Hepatocyte (in vitro differentiated cells): ENCODE measurements at regions not wholly inside any gene's neighbourhood (a gene's known extent, or its start where the extent isn't known, plus 50 kb on each side); places are given as distances from the start of the nearest gene placed in this dataset.

Experiments used
- EZH2phosphoT487 ChIP-seq: fragments of 200-600 bp; sonication (generic); IDR thresholded peaks from one replicate; pipeline ENCODE4 v1.6.1; 2018; ENCODE audit warnings: antibody characterized with exemption, mild to moderate bottlenecking, low read depth, moderate library complexity; ENCODE audit not compliant: unreplicated experiment, severe bottlenecking
- TF ChIP-seq, protein P1 (sequence below): fragments of 200-600 bp; sonication (generic); IDR thresholded peaks from 2 replicates; pipeline ENCODE4 v1.5.1; 2016; ENCODE audit warnings: antibody characterized with exemption, mild to moderate bottlenecking; ENCODE audit not compliant: poor library complexity

- TF ChIP-seq, protein P1, sequence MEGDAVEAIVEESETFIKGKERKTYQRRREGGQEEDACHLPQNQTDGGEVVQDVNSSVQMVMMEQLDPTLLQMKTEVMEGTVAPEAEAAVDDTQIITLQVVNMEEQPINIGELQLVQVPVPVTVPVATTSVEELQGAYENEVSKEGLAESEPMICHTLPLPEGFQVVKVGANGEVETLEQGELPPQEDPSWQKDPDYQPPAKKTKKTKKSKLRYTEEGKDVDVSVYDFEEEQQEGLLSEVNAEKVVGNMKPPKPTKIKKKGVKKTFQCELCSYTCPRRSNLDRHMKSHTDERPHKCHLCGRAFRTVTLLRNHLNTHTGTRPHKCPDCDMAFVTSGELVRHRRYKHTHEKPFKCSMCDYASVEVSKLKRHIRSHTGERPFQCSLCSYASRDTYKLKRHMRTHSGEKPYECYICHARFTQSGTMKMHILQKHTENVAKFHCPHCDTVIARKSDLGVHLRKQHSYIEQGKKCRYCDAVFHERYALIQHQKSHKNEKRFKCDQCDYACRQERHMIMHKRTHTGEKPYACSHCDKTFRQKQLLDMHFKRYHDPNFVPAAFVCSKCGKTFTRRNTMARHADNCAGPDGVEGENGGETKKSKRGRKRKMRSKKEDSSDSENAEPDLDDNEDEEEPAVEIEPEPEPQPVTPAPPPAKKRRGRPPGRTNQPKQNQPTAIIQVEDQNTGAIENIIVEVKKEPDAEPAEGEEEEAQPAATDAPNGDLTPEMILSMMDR: no peak
- no peak for TF ChIP-seq EZH2phosphoT487
Observed at GRCh38 chr16:5572056-5572455, 474.5 kb upstream of the EEF2KMT start.
